Fibroblast of upper back skin (primary cell): ENCODE measurements at regions not wholly inside any gene's neighbourhood (a gene's known extent, or its start where the extent isn't known, plus 50 kb on each side); places are given as distances from the start of the nearest gene placed in this dataset.
"Not testable (repeated sequence)": the region's sequence is repeated elsewhere in the genome, so short reads cannot be mapped to it uniquely, and the experiment has no call there.

ENCODE experiments used
- DNase-seq: peaks from one replicate; pipeline ENCODE4 v3.0.0-alpha.2; 2013

GRCh38 chr7:4438723-4439245 lies 243.3 kb upstream of the FOXK1 start:
- DNase-seq, result no peak

GRCh38 chr7:4439444-4439843 lies 242.7 kb upstream of the FOXK1 start:
- DNase-seq, result no peak

GRCh38 chr7:4444106-4444505 lies 238.0 kb upstream of the FOXK1 start:
- DNase-seq, result no peak

- DNase-seq, result no peak
Measured at GRCh38 chr7:4445777-4446176, 236.3 kb upstream of the FOXK1 start.

GRCh38 chr7:4449263-4449662 lies 232.8 kb upstream of the FOXK1 start:
- no peak for DNase-seq

- DNase-seq, result no peak
Measured at GRCh38 chr7:4450483-4450882, 231.6 kb upstream of the FOXK1 start.

GRCh38 chr7:4460597-4460996 lies 221.5 kb upstream of the FOXK1 start:
- no peak for DNase-seq

GRCh38 chr7:4461531-4461930 lies 220.6 kb upstream of the FOXK1 start:
- no peak for DNase-seq

- DNase-seq, result no peak
Measured at GRCh38 chr7:4468320-4469102, 213.6 kb upstream of the FOXK1 start.

GRCh38 chr7:4470246-4470645 lies 211.8 kb upstream of the FOXK1 start:
- no peak for DNase-seq

- no peak for DNase-seq
Measured at GRCh38 chr7:4472728-4473127, 209.4 kb upstream of the FOXK1 start.

GRCh38 chr7:4479367-4480039 lies 202.6 kb upstream of the FOXK1 start:
- no peak for DNase-seq

- not testable (repeated sequence) for DNase-seq
Measured at GRCh38 chr7:4480131-4480530, 202.0 kb upstream of the FOXK1 start.

- DNase-seq, result no peak
Measured at GRCh38 chr7:4483851-4484250, 198.2 kb upstream of the FOXK1 start.

- no peak for DNase-seq
Measured at GRCh38 chr7:4484545-4484944, 197.6 kb upstream of the FOXK1 start.

- DNase-seq, result no peak
Measured at GRCh38 chr7:4486907-4487306, 195.2 kb upstream of the FOXK1 start.

GRCh38 chr7:4496911-4497310 lies 185.2 kb upstream of the FOXK1 start:
- DNase-seq, result not testable (repeated sequence)

- no peak for DNase-seq
Measured at GRCh38 chr7:4500812-4501211, 181.3 kb upstream of the FOXK1 start.

GRCh38 chr7:4507886-4508285 lies 174.2 kb upstream of the FOXK1 start:
- DNase-seq, result not testable (repeated sequence)

- DNase-seq, result no peak
Measured at GRCh38 chr7:4513450-4513849, 168.6 kb upstream of the FOXK1 start.

GRCh38 chr7:4519819-4520520 lies 162.1 kb upstream of the FOXK1 start:
- DNase-seq, result no peak

GRCh38 chr7:4523219-4523618 lies 158.9 kb upstream of the FOXK1 start:
- no peak for DNase-seq

GRCh38 chr7:4523873-4524272 lies 158.2 kb upstream of the FOXK1 start:
- DNase-seq, result no peak

- no peak for DNase-seq
Measured at GRCh38 chr7:4525884-4526283, 156.2 kb upstream of the FOXK1 start.
